SIG-M5 (cell line): ENCODE measurements at regions not wholly inside any gene's neighbourhood (a gene's known extent, or its start where the extent isn't known, plus 50 kb on each side); places are given as distances from the start of the nearest gene placed in this dataset.

Experiments
- DNase-seq: peaks from one replicate; lab custom pipeline; 2025; lab: John Stamatoyannopoulos, UW

DNA sequence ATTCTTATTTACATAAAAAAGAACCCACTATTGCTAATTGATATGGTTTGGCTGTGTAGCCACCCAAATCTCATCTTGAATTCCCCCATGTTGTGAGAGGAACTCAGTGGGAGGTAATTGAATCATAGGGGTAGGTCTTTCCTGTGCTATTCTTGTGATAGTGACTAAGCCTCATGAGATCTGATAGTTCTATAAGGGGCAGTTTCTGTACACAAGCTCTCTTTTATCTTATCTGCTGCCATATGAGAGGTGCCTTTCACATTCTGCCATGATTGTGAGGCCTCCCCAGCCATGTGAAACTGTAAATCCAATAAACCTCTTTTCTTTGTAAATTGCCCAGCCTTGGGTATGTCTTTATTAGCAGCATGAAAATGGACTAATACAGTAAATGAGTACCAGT is 58.2 kb upstream of the PRR16 start:
- no peak for DNase-seq

DNA sequence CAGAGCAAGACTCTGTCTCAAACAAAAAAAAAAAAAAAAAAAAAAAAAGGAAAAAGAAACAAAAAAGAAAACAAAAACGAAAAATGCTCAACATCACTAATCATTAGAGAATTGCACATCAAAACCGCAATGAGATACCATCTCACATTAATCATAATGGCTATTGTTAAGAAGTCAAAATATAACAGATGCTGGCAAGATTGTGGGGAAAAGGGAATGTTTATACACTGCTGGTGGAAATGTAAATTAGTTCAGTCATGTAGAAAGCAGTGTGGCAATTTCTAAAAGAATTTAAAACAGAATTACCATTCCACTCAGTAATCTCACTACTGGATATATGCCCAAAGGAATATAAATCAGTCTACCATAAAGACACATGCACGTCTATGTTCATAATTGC is 50.4 kb upstream of the PRR16 start:
- DNase-seq, result no peak
